ENCODE measurements at regions not wholly inside any gene's neighbourhood (a gene's known extent, or its start where the extent isn't known, plus 50 kb on each side); places are given as distances from the start of the nearest gene placed in this dataset.
A peak's percentile ranks its signal among the peaks of the same experiment; 100 is the strongest.
"Not testable (repeated sequence)": the region's sequence is repeated elsewhere in the genome, so short reads cannot be mapped to it uniquely, and the experiment has no call there.

- no peak for DNase-seq
- no peak for ATAC-seq
- intact Hi-C loops (cut with micrococcal nuclease) = no loop called here
These were observed 136.3 kb upstream of the PRR20G start for GRCh38 chr3:127423856-127424765.

DNA sequence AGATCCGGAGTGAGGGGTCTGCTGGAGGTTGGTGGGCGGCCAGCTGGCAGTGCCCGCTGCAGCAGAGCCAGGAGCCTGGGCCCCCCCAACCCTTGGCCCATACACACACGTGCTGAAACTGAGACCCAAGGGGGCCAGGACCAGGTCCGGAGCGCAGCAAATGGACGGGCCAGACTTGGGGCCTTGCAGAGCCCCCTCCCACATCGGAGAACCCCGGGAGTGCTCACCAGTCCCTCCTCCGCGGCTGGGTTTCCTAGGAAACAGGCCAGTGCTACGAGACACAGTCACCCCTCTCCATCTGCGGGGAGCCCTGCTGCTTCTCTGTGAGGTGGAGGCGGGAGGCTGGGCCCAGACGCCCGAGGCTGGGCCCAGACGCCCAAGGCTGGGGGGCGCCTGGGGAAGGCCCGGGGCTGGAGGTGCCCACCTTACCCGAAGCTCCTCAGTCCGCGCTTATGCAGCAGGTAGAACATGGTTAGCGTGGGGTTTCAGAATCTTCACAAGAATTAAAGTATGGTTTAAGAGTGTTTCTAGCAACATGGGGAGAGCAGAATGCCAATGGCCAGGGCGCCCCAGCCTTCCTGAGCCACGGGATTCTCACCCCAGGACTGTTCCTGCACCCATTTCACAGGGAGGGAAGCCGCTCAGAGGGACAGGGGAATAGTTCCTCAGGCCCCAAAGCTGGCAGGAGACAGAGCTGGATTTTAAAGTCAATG lies 135.0 kb upstream of the PRR20G start:
- intact Hi-C loops (cut with micrococcal nuclease) = no loop called here
- DNase-seq (no peak), ATAC-seq (no peak)

- intact Hi-C loops (cut with micrococcal nuclease) = no loop called here
- ATAC-seq (no peak), DNase-seq (no peak)
These were observed 134.3 kb upstream of the PRR20G start for GRCh38 chr3:127421943-127422662.

DNA sequence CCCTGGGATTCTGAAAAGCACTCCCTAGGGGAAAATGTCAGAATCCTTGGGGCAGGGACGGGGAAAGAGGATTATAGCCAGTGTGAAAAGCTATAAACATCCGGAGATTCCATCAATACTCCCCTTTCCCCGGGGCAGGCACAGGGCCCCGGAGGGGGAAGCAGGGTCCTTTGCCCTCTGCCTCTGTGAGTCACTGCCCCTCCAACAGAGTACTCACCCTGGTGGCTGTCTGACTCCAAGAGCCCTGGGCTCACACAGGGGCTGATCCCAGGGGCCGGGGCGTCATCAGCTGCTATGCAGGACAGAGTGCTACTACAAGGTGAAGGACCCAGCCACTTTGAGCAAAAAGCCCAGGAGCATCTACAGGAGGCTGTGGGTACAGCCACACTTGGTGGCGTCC lies 133.0 kb upstream of the PRR20G start:
- DNase-seq = no peak

GRCh38 chr3:127419641-127420553 lies 132.1 kb upstream of the PRR20G start:
- intact Hi-C loops (cut with micrococcal nuclease) = no loop called here
- no peak for ATAC-seq
- no peak for DNase-seq

More for the DNA sequence above, 133.0 kb upstream of the PRR20G start:
- intact Hi-C loops (cut with micrococcal nuclease) = no loop called here
- ATAC-seq = no peak

GRCh38 chr3:127419182-127419581 lies 131.3 kb upstream of the PRR20G start:
- DNase-seq (no peak), ATAC-seq (no peak)
- intact Hi-C loops (cut with micrococcal nuclease) = no loop called here

DNA sequence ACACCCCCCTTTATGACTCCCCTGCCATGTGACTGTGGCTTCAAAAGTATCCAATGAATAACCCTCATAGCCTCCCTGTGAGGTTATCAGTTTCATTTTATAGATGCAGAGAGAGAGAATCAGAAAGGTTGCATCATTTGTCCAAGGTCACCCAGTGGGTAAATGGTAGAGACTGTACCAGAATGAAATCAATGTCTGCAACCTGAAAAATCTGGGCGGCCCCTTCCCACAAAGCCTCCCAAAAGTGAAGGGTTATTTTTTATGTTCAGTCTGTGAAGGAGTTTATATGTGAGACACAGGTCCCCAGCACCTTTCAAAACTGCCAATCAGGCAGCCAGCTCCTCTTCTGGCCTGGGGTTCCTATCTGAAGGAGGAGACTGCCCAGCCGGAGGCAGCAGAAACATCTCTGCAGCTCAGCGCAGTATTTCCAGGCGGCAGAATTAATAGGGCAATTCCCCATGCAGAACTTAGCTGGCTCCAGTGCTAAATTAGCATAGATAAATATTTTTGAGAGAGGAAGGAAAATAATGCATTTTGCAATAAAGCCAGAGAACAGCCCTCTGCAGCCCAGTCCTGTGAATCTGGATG lies 130.8 kb upstream of the PRR20G start:
- no peak for ATAC-seq
- DNase-seq = no peak
- intact Hi-C loops (cut with micrococcal nuclease) = no loop called here

DNA sequence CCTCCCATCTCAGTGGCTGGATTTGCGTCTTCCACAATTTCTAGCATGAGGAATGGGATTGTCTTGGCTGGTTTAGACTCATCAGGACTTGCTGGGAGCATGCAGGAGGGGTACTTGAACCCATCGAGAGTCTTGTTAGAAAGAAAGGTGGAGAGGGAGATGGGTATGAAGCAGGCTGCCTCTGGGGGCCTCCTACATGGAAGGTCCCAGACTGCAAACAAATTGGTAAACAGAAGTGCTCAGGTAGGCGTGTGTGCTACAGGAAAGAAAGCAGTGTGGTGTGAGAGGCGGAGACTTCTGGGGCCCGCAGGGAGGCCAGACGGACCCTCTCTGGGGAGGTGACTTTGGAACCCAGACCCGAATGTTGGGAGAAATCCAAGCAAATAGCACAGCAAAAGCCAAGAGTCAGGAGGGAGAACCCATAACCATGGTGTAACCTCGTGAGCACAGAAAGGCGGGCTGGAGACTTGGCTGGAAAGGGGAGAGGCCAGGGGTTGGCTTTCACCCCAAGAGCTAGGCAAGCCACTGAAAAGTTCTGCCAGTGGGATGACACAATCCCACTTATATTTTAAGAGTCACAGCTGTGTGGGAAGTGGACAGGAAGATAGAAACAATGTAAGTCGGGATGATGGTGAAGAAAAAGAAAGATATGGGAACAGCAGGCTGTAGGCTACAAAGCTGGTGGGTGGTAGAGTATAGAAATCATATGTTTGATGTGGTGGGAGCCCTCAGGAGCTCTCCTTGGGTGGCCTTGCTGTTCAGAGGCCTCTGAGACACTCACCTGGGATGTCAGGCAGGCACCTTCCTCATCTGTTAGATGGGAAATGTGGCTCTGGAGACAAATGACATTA lies 130.1 kb upstream of the PRR20G start:
- intact Hi-C loops (cut with micrococcal nuclease) = no loop called here
- DNase-seq (peak; percentile 46), ATAC-seq (peak; percentile 57)

DNA sequence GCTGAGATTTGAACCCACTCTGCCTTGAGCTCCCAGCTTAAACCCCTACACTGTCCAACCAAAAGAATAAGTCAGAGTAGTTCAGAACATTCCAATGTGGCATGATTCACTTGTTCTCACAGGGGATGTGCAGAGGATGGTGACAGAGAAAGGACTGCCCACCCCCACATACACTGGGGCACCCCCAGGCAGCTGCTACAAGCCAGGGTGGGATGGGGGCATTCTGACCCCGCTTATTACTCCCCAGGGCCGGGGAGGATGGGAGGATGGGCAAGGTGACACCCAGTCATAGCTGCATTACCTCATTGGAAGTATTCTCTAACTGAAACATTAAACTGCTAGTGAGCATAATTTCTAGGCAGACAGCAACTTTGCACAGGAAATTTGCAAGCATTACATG lies 126.0 kb upstream of the PRR20G start:
- intact Hi-C loops (cut with micrococcal nuclease) = no loop called here
- ATAC-seq = no peak

GRCh38 chr3:127413318-127413673 lies 125.5 kb upstream of the PRR20G start:
- ATAC-seq = no peak
- DNase-seq = no peak
- intact Hi-C loops (cut with micrococcal nuclease) = no loop called here

More for the DNA sequence above, 126.0 kb upstream of the PRR20G start:
- DNase-seq = no peak

- no peak for DNase-seq
- intact Hi-C loops (cut with micrococcal nuclease) = no loop called here
- ATAC-seq = no peak
These were observed 124.9 kb upstream of the PRR20G start for GRCh38 chr3:127412578-127413317.

DNA sequence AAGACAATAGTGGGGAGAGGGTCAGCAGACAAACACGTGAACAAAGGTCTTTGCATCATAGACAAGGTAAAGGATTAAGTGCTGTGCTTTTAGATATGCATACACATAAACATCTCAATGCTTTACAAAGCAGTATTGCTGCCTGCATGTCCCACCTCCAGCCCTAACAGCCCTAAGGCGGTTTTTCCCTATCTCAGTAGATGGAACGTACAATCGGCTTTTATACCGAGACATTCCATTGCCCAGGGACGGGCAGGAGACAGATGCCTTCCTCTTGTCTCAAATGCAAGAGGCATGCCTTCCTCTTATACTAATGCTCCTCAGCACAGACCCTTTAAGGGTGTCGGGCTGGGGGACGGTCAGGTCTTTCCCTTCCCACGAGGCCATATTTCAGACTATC lies 124.0 kb upstream of the PRR20G start:
- ATAC-seq; intact Hi-C loops (cut with micrococcal nuclease); DNase-seq: not testable (repeated sequence)

- intact Hi-C loops (cut with micrococcal nuclease) = no loop called here
- ATAC-seq = no peak
- DNase-seq = no peak
These were observed 123.4 kb upstream of the PRR20G start for GRCh38 chr3:127411083-127411727.

DNA sequence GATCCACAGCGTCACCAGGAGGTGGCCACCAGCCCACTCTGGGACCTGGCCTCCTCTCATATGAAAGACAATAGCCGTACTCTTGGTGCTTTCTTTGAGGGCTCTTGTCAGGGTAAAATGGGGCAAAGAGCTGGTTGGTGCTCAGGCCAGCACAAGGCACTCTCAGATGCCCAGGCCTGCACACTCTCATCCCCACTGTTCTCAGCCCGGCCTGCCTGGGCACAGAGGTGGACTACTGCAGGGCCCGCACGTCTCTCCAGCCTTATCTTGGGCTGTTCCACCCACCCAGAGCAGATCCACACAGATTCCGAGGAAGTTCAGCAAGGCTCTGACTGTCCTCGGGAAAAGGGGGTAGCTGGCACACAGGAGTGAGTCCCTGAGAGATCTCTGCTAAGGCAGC lies 122.8 kb upstream of the PRR20G start:
- intact Hi-C loops (cut with micrococcal nuclease) = no loop called here
- ATAC-seq = no peak
- no peak for DNase-seq

DNA sequence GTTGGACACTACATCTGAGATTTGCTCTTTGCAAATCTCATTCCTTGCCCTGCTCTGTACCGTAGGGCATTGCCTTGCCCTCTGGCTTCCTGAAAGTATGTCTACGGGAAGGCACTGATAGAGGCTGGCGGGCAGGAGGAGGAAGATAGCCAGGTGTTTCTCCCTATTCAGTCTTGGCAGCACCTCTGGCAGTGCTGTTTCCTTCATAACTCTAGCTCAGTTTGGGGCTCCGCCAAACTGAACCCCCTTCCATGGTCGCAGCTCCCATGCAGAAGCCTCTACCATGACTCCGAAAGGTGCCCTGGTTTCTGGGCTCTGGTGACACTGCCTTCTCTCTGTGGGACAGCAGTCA lies 122.3 kb upstream of the PRR20G start:
- DNase-seq (no peak), ATAC-seq (no peak)
- intact Hi-C loops (cut with micrococcal nuclease) = no loop called here

GRCh38 chr3:127409421-127410136 lies 121.7 kb upstream of the PRR20G start:
- intact Hi-C loops (cut with micrococcal nuclease) = no loop called here
- no peak for DNase-seq
- no peak for ATAC-seq
